ENCODE measurements at regions not wholly inside any gene's neighbourhood (a gene's known extent, or its start where the extent isn't known, plus 50 kb on each side); places are given as distances from the start of the nearest gene placed in this dataset.

DNA sequence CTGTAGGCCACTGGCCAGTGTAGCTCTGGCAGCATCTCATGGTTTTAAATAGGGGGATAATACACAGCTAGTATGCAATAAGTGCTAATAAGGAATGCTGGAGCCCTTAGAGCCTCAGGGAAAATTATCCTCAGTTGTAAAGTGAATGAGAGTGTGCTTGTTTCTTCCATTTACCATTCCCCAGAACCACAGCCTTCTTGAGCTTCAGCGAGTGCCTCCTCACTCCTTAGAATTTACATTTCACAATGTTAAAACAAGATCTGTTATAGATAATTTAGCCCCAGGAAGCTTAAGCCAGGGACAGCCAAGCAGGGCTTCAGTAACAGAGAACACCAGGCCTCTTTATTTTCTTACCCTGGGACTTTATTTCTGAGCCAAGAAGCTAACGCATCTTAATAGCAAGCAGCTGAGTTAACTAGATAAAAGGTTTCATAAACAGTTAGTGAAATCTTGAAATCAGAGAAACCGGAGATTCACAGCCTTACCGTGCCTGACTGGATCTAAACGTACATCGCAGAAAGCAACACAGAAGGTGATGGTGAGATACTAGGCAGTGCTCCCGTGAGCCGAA lies 535.2 kb downstream of the TDRD15 start:
- ATAC-seq (no peak), DNase-seq (ENCODE audit: low spot score in 2 of 2) (no peak)
- H3K9me3 Mint-ChIP-seq: peaks cover 11 to 22% of the 10 kb centered on the region in 2 donors
- H3K27ac Mint-ChIP-seq: no peak overlapping the region
- H3K36me3 Mint-ChIP-seq: no peaks in the 10 kb centered on the region

DNA sequence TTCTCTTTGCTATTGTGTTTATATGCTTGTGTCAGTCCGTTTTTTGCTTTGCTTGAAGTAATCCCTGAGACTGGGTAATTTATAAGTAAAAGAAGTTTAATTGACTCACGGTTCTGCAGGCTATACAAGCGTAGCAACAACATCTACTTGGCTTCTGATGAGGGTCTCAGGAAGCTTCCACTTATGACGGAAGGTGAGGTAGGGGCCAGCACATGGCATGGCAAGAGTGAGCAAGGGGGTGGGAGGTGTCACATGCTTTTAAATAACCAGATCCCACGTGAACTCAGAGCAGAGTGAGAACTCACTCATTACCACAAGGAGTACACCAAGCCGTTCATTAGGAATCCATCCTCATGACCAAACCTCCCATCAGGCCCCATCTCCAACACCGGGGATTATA lies 540.3 kb downstream of the TDRD15 start:
- no peaks in the 10 kb centered on the region for H3K36me3 Mint-ChIP-seq
- DNase-seq (ENCODE audit: low spot score in 2 of 2): no peak
- H3K9me3 Mint-ChIP-seq: peaks cover 26 to 35% of the 10 kb centered on the region in 2 donors
- no peak overlapping the region for H3K27ac Mint-ChIP-seq
- no peak for ATAC-seq

DNA sequence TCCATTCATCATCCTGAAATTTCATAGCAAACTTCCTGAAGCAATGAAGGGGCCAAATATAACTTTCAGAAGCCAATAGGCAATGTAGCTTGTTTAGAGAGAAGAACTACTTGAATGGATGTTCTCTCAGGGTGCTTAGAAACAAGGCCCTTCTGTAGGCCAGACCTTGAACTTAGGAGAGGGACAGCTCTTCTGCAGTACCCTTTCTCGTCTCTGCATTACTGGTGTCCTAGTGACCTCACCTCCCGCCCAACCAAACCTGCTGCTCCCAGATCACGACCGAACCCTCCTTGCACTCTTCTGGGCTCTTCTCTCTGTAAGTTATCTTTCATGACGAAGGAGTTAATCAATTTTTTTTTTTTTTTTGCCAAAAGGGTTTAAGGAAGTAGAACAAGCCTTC lies 543.9 kb downstream of the TDRD15 start:
- no peak for ATAC-seq
- no peak for DNase-seq (ENCODE audit: low spot score in 2 of 2)
- Mint-ChIP-seq H3K36me3 (no peaks in the 10 kb centered on the region), H3K9me3 (peaks cover 15 to 32% of the 10 kb centered on the region in 2 donors), H3K27ac (no peak overlapping the region)

DNA sequence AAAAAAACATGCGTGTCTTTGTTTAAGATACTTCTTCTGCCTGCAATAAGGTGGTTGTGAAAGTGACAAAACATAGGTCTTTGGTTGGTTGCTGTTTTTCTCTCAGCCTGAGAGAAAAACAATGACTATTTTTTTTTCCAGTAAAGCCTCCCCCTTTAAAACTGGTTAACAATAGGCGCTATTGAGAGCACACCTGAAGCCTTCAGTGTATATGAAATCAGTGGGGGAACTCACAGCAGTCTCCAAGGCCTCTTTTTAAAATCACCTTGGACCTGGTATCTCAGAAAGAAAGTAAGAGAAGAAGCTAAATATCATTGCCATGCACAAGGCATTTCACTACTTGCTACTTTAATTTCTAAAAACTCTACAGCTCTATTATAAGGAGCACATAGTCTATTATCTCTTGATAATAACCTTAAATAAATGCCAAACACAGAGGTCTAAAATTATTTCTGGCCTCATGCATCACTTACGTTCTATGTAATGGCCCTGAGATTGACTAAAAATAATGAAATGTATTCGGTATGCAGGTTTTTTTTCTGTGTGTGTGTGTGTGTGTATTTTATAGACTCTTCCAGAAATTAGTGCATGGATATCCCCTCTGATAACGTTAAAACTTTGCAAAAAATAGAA lies 544.4 kb downstream of the TDRD15 start:
- ATAC-seq (no peak), DNase-seq (ENCODE audit: low spot score in 2 of 2) (no peak)
- no peak overlapping the region for H3K27ac Mint-ChIP-seq
- no peaks in the 10 kb centered on the region for H3K36me3 Mint-ChIP-seq
- peaks cover 15 to 30% of the 10 kb centered on the region in 2 donors for H3K9me3 Mint-ChIP-seq

DNA sequence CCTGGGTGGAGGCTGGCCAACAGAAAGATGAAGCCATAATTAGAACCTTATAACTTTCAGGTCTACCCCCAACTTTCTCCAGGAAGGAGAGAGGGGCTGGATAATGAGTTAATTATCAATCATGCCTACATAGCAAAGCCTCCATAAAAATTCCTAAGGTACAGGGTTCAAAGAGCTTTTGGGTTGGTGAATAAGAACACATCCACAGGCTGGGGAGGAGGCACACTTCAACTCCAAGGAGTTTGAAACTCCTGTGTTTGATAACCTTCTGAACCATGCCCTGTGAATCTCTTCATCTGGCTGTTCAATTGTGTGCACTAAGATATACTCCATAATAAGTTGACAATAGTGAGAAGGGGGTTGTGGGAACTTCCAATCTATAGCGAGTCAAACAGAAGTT lies 552.3 kb downstream of the TDRD15 start:
- Mint-ChIP-seq H3K36me3 (peaks cover 0 to 11% of the 10 kb centered on the region in 2 donors), H3K27ac (no peak overlapping the region), H3K9me3 (peaks cover 15 to 17% of the 10 kb centered on the region in 2 donors)
- no peak for ATAC-seq
- no peak for DNase-seq (ENCODE audit: low spot score in 2 of 2)

DNA sequence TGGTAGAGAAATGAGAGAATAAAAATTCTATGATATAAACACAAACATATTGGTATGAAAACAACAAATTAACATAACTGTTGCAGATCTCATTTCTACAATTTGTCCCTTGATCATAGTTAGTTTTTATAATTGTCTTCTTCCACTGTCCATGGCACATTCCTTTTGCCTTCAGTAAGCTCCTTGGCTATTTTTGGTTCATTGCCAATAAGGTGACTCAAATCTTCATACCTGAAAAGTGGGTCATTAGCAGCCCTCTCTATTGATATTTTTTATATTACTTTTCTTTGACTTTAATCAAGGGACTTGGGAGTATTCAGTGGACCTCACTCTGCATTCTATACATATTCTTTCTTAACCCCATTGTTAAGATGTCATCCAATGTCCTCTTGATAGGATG lies 552.9 kb downstream of the TDRD15 start:
- Mint-ChIP-seq H3K9me3 (peaks cover 15 to 17% of the 10 kb centered on the region in 2 donors), H3K27ac (no peak overlapping the region), H3K36me3 (peaks cover 0 to 11% of the 10 kb centered on the region in 2 donors)
- no peak for DNase-seq (ENCODE audit: low spot score in 2 of 2)
- ATAC-seq: no peak

DNA sequence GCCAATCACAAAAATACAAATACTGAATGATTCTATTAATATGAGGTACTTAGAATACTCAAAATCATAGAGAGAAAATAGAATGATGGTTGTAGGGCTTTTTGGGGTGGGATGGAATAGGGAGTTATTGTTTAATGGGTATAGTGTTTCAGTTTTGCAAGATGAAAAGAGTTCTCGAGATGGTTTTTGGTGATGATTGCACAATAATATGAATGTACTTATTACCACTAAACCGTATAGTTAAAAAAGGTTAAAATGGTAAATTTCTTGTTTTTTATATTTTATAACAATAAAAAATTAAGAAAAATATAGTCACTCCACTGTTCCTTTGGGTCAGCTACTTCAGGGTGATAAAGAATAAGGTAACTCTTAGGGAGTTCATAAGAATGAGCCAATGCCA lies 560.1 kb downstream of the TDRD15 start:
- DNase-seq (ENCODE audit: low spot score in 2 of 2) (no peak), ATAC-seq (no peak)
- Mint-ChIP-seq H3K9me3 (peaks cover 10 to 18% of the 10 kb centered on the region in 2 donors), H3K36me3 (no peaks in the 10 kb centered on the region), H3K27ac (no peak overlapping the region)

DNA sequence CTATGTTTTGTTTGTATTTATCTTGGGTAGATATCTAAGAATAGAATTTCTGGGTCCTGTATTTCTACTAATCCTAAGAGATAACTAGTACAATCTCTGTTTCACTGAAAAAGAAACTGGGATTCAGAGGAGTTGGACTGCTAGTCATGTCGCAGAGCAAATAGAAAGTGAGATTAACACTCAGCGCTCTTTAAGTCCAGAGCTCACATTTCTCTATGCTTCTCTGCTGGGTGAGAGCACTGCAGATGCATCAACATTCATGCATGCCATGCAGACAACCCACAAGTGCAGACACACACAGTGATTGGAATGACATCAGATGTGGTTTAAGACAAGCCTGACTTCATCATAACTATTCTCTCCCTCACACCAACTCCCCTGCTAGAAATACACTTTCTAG lies 563.8 kb downstream of the TDRD15 start:
- Mint-ChIP-seq H3K27ac (no peak overlapping the region), H3K9me3 (peaks cover 4% of the 10 kb centered on the region in 2 donors), H3K36me3 (no peaks in the 10 kb centered on the region)
- ATAC-seq: no peak
- no peak for DNase-seq (ENCODE audit: low spot score in 2 of 2)

DNA sequence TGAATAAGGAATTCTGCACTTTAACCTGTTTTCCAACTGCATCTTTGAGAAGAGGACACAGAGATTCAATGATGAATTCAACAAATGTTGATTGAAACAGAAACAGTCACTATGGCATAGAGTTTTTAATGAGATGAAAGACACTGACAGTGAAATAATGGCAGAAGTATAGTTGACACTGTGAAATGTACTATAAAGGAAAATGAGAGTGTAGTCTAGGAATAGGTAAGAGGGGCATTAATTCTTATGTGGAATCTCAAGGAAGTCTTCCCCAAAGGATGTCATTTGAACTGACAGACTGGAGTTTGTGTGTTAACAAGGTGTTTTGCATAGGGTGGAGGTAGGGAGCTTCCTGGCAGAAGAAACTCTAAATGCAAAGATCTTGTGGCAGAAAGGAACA lies 566.2 kb downstream of the TDRD15 start:
- H3K27ac Mint-ChIP-seq: no peak overlapping the region
- no peaks in the 10 kb centered on the region for H3K36me3 Mint-ChIP-seq
- DNase-seq (ENCODE audit: low spot score in 2 of 2) (no peak), ATAC-seq (no peak)
- H3K9me3 Mint-ChIP-seq: peaks cover 3 to 4% of the 10 kb centered on the region in 2 donors

DNA sequence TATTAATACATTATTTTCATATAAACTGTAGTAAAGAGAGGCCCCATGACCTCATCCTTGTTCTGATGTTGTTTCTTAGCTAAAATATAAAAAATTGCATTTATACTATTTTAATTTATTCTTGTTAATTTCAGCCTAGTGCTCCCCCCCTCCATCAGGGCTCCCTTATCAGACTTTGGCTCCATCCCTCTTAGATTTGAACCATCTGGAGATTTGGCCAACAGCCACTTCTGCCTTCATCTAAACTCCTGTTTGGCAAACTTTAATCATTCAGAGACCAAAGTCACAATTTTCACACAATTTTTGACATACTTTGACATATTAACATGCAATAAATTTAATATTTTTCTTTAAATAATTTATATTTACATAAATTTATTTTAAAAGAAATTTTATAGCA lies 569.3 kb downstream of the TDRD15 start:
- H3K27ac Mint-ChIP-seq: no peak overlapping the region
- no peak for ATAC-seq
- H3K9me3 Mint-ChIP-seq: peaks cover 8 to 10% of the 10 kb centered on the region in 2 donors
- no peak for DNase-seq (ENCODE audit: low spot score in 2 of 2)
- no peaks in the 10 kb centered on the region for H3K36me3 Mint-ChIP-seq

DNA sequence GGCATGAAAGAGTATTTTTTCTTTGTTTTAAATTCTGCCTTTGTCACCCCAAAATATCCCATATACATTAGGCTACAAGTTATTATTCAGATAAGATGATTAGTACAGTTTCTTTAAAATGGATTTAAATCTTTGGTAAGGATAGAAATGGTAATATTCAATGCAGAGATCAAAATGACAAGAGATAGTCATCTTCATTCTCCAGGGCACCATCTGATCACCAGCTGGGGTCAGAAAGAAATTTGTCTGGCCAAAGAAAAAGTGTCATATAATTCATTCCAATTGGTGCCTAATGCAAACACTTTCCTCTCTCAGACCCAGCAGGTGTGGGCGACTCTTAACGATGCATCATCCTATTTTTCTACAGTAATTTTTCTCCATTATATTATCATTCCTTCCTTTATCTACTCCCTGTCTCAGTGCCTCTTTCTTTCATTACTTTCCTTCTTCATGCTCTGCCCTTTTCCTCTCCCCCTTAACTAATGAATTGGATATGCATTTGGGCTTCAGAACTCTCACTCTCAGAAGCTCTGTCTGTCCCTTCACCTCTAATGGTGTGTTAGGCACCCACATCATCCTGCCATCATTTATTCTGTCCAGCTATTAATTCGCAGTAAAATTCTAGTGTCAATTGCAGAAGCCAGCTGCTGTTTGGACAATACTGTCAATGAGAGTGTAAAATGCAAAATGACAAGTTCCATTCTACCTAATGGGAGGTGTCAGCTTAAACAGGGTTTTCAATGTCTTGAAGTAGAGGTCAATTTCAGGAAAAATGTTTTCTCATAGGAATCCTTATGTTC lies 570.5 kb downstream of the TDRD15 start:
- no peak for DNase-seq (ENCODE audit: low spot score in 2 of 2)
- Mint-ChIP-seq H3K9me3 (peaks cover 8 to 10% of the 10 kb centered on the region in 2 donors), H3K36me3 (no peaks in the 10 kb centered on the region), H3K27ac (no peak overlapping the region)
- ATAC-seq: no peak

DNA sequence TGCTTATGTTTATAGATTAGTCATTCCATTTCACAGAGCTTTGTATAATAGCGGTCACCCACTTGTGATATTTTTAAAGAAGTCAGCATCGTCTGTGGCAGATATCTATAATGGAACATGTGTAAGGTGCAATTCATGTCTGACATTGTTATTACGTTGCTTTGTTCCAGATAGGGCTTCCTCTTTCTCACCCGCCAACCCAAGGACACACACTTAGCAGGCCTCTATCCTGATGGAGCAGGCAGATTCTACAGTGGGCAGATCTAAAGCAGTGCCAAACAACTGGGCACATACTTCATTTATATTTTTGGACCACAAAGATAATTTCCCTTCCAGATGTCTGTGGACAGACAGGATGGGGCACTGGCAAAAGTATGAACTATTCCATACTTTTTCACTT lies 573.1 kb downstream of the TDRD15 start:
- no peak overlapping the region for H3K27ac Mint-ChIP-seq

DNA sequence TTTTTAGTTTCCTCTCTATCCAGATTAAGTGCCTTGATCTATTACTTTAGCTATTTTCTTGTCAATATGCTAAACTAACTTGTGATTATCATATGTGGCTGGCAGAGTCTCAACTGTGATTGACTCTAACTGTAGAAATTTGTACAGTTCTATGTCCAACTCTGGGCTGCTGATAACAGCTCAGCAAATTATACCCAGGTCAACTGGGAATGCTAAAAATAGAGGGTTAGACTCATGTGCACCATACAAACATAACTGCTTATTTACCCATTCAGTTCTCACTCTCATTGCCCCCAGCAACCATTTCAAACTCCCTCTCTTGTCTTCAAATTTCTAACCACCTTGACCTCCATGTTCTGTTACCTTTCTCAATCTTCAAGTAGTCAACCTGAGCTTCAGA lies 576.9 kb downstream of the TDRD15 start:
- Mint-ChIP-seq H3K27ac (no peak overlapping the region), H3K9me3 (peaks cover 4 to 11% of the 10 kb centered on the region in 2 donors), H3K36me3 (no peaks in the 10 kb centered on the region)
- ATAC-seq: no peak
- DNase-seq (ENCODE audit: low spot score in 2 of 2): no peak

More for the DNA sequence above, 573.1 kb downstream of the TDRD15 start:
- peaks cover 8 to 10% of the 10 kb centered on the region in 2 donors for H3K9me3 Mint-ChIP-seq
- ATAC-seq (no peak), DNase-seq (ENCODE audit: low spot score in 2 of 2) (no peak)
- H3K36me3 Mint-ChIP-seq: no peaks in the 10 kb centered on the region

DNA sequence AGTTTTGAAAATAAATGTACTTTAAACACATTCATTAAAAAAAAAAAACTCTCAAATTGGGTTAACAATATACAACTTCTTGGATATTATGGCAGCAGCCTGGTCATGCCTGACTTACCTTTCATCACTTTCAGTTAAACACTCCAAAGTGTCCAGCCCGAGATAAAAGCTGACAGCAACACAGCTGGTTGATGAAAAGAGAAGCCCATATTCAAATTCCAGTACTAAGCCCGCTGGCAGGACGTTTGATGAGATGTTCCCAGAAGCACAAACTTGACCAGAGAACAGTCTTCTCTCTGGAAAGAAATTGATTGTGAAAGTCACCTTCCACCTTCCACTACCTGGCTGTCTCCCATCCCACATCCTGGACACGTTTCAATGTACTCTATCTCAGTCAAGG lies 586.3 kb downstream of the TDRD15 start:
- Mint-ChIP-seq H3K36me3 (no peaks in the 10 kb centered on the region), H3K9me3 (peaks cover 23 to 28% of the 10 kb centered on the region in 2 donors), H3K27ac (no peak overlapping the region)
- DNase-seq (ENCODE audit: low spot score in 2 of 2) (no peak), ATAC-seq (no peak)

DNA sequence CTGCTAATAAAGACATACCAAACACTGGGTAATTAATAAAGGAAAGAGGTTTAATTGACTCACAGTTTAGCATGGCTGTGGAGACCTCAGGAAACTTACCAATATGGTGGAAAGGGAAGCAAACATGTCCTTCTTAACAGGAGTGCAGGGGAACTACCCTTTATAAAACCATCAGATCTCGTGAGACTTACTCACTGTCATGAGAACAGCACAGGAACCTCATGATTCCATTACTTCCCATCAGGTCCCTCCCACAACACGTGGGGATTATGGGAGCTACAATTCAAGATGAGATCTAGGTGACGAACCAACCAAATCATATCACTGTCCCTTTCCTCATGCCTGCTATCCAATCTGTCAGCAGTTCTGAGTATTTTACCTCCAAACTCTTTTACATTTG lies 586.7 kb downstream of the TDRD15 start:
- H3K36me3 Mint-ChIP-seq: no peaks in the 10 kb centered on the region

DNA sequence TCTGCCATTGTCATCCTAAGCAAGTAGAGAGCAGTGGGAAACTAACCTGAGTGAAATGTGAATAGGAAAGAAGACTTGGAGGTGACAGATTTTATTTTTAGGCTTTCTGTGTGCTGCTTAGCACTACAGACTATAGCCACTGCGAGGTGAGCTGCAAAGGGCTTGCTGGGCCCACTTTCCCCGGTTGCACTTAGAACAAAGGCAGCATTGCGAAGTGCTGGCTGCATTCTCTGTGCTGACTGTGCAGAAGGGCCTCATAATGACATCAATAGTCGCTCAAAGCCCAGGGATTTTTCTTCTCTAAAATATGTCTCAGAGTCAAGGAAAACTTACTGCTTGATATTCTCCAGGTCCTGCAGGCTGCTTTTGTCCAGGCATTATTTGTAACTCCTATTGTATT lies 592.1 kb downstream of the TDRD15 start:
- H3K27ac Mint-ChIP-seq: no peak overlapping the region
- DNase-seq (ENCODE audit: low spot score in 2 of 2) (no peak), ATAC-seq (no peak)

More for the DNA sequence above, 586.7 kb downstream of the TDRD15 start:
- no peak for DNase-seq (ENCODE audit: low spot score in 2 of 2)
- Mint-ChIP-seq H3K27ac (no peak overlapping the region), H3K9me3 (peaks cover 25 to 28% of the 10 kb centered on the region in 2 donors)
- no peak for ATAC-seq

DNA sequence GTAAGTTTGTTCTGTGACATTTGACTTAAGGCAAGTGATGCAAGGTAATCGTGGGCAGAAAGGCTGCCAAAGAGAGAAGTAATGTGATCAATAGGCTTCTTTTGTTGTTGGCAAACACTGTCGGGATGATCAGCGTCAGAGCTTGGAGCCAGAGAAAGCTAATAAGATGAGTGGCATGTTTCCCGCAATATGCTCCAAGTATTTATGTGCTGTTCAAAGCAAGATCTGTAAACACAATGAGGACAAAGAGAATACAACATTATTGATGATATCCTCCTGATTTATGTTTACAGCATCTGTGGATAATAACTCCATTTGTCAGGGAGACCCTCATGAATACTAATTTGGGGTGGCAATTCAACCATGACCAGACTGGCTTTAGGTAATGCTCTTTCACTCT lies 603.3 kb downstream of the TDRD15 start:
- Mint-ChIP-seq H3K36me3 (no peaks in the 10 kb centered on the region), H3K9me3 (peaks cover 5 to 13% of the 10 kb centered on the region in 2 donors), H3K27ac (no peak overlapping the region)
- ATAC-seq (no peak), DNase-seq (ENCODE audit: low spot score in 2 of 2) (no peak)

More for the DNA sequence above, 592.1 kb downstream of the TDRD15 start:
- Mint-ChIP-seq H3K9me3 (peaks cover 18 to 25% of the 10 kb centered on the region in 2 donors), H3K36me3 (no peaks in the 10 kb centered on the region)

Data from activated naive CD4-positive, alpha-beta T cell treated with anti-CD3 and anti-CD28 coated beads, Interleukin-2, amount 50 U/mL, for 72 hours (primary cell).